Activated CD4-positive, alpha-beta memory T cell treated with anti-CD3 and anti-CD28 coated beads for 36 hours (primary cell): ENCODE measurements at regions not wholly inside any gene's neighbourhood (a gene's known extent, or its start where the extent isn't known, plus 50 kb on each side); places are given as distances from the start of the nearest gene placed in this dataset.

Experiments used
- CTCF ChIA-PET: fragments of 350-600 bp; sonication (Branson Sonifier 250); formaldehyde crosslinking; loops from one replicate; lab custom pipeline; 2021; ENCODE audit warnings: antibody characterized with exemption, inconsistent platforms; lab: Charles Lee
- POLR2A ChIA-PET: fragments of 350-600 bp; sonication (Branson Sonifier 250); formaldehyde crosslinking; loops from one replicate; lab custom pipeline; 2021; ENCODE audit warnings: antibody characterized with exemption; lab: Charles Lee
- DNase-seq: peaks from one replicate; pipeline ENCODE4 v3.0.0-alpha.2; 2020
- H3K27ac Mint-ChIP-seq: one replicate; pipeline ENCODE4 v1.8.0; 2021; ENCODE audit warnings: mixed read lengths
- H3K27me3 Mint-ChIP-seq: one replicate; pipeline ENCODE4 v1.8.0; 2021; ENCODE audit warnings: mixed read lengths
- H3K36me3 Mint-ChIP-seq: one replicate; pipeline ENCODE4 v1.8.0; 2021; ENCODE audit warnings: mixed read lengths
- H3K4me1 Mint-ChIP-seq: one replicate; pipeline ENCODE4 v1.8.0; 2021; ENCODE audit warnings: low read depth, mixed read lengths
- H3K4me3 Mint-ChIP-seq: one replicate; pipeline ENCODE4 v1.8.0; 2021; ENCODE audit warnings: mild to moderate bottlenecking, mixed read lengths
- H3K9me3 Mint-ChIP-seq: one replicate; pipeline ENCODE4 v1.8.0; 2021; ENCODE audit warnings: mixed read lengths
- intact Hi-C: fragments of 100-400 bp; cut with micrococcal nuclease; formaldehyde crosslinking; loops from one replicate; pipeline ENCODE4 v1.15.1; 2023

DNA sequence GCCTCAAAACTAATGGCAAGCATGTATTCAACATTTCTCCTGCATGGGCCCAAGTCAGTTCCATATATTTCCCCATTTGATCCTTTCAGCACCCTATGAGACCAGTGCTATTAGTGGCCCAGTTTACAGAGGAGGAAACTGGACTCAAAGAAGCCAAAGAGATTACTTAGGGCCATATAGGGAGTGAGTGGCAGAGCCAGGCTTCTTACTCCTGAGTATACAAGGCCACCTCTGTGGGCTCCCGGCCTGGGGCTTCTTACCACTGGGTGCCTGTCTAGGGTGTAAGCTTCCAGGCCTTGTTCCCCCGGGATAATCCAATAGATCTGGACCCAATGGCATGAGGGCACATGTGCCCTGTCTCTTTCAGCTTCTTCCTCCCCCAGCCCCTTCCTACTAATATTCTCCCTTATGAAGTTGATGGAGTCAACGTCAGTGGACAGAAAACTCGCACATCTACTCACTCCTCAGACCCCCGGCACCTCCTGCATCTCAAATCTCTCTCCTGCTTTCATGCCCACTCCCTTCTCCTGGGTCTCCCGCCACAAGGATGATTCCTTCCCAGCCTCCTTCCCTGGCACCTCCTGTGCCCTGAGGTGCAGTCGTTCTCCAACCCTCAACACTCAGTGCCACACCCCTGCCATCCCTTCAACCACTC is 222.6 kb downstream of the ANAPC1 start:
- Mint-ChIP-seq H3K4me1 (peaks cover 22% of the 10 kb centered on the region), H3K36me3 (no peaks in the 10 kb centered on the region), H3K27me3 (peaks cover 20% of the 10 kb centered on the region), H3K27ac (no peak overlapping the region), H3K4me3 (no peak overlapping the region), H3K9me3 (no peaks in the 10 kb centered on the region)
- ChIA-PET CTCF (no interaction called here), POLR2A (no interaction called here)
- intact Hi-C loops, result loop anchor here (5.0 kb wide), 1 partner anchor 34 kb away; no protein-coding TSS in a partner anchor
- DNase-seq, result no peak

DNA sequence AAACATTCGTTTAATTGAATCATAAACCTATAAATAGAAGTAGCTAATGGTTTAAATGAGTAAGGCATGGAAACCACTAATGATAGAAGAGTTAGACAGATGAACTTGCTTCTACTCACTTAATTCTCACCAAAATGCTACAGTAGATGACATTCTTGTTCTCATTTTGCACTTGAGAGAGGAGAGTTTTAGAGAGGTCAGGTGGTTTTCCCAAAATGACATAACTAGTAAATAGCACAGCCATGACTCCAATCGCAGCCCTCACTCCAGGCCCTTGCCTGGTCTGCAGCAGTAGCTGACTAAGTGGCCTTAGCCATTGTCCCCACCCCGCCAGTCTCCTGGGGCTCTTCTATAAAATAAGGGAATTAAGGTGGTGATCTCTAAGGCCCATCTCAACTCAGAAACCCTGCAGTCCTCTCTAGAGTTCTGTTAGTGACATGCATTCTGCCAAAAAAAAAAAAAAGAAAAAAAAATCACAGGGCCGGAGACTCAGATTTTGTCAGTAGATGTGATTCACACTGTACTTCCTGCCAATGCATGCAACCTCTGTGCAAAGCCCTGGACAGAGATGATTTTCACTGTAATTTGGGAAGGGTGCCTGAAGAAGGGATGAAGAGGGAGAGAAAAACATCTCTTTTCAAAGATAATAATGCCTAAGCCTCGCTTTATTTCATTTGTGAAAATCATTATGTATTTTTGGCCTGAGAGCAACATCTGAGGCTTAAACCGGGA is 221.8 kb downstream of the ANAPC1 start:
- Mint-ChIP-seq H3K4me3 (no peak overlapping the region), H3K36me3 (no peaks in the 10 kb centered on the region), H3K9me3 (no peaks in the 10 kb centered on the region), H3K4me1 (peaks cover 22% of the 10 kb centered on the region), H3K27ac (no peak overlapping the region), H3K27me3 (peaks cover 20% of the 10 kb centered on the region)
- POLR2A ChIA-PET, result interaction anchor here (1.2 kb wide), 1 partner anchor 44 kb away, joined by 3 read pairs; no protein-coding TSS in a partner anchor
- intact Hi-C loops, result loop anchor here (2.0 to 5.0 kb wide), 3 partner anchors 35 to 569 kb away; no protein-coding TSS in a partner anchor
- CTCF ChIA-PET, result interaction anchor here (1.0 to 1.3 kb wide), 2 partner anchors 10 to 30 kb away, joined by 3 to 4 read pairs; no protein-coding TSS in a partner anchor
- DNase-seq, result no peak

DNA sequence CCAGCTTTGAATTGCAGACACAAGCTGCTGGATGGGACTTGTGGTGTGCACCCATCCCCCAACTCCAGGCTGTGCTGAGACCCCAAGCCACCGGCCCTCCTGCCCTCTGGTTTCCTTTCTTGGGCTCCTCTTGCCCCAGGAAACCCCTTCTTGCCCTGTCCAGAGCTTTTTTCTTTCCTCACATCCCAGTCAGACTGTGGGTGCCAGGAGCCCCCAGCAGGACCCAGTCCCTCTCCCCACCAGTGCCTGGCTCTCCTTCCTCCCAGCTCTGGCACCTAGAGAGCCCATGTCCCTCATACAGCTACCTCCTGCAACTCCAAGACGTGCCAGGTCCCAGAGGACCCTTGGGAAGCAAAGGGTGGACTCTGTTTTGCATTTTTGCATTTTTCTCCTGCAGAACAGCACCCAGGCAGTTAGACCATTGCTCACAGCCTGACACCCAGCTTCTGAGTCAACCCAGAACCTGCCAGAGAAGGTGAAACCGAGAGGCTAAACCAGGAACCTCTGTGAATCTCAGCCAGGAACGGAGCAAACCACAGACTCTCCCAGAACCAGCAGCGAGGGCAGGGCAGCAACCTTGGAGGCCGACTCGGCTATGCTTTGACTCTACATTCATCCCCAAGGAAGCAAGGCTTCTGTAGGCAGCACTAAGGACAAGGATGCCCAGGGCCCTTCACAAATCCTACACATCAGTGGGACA is 221.1 kb downstream of the ANAPC1 start:
- no peaks in the 10 kb centered on the region for H3K36me3 Mint-ChIP-seq
- peaks cover 22% of the 10 kb centered on the region for H3K4me1 Mint-ChIP-seq
- peak; percentile 81 for DNase-seq
- H3K4me3 Mint-ChIP-seq, result no peak overlapping the region
- POLR2A ChIA-PET, result interaction anchor here (1.2 kb wide), 1 partner anchor 43 kb away, joined by 3 read pairs; no protein-coding TSS in a partner anchor
- H3K9me3 Mint-ChIP-seq, result no peaks in the 10 kb centered on the region
- CTCF ChIA-PET, result interaction anchor here (1.0 to 1.3 kb wide), 2 partner anchors 11 to 29 kb away, joined by 3 to 4 read pairs; no protein-coding TSS in a partner anchor
- H3K27ac Mint-ChIP-seq, result no peak overlapping the region
- intact Hi-C loops, result loop anchor here (2.0 to 5.0 kb wide), 3 partner anchors 36 to 570 kb away; no protein-coding TSS in a partner anchor
- H3K27me3 Mint-ChIP-seq, result peaks cover 20% of the 10 kb centered on the region

DNA sequence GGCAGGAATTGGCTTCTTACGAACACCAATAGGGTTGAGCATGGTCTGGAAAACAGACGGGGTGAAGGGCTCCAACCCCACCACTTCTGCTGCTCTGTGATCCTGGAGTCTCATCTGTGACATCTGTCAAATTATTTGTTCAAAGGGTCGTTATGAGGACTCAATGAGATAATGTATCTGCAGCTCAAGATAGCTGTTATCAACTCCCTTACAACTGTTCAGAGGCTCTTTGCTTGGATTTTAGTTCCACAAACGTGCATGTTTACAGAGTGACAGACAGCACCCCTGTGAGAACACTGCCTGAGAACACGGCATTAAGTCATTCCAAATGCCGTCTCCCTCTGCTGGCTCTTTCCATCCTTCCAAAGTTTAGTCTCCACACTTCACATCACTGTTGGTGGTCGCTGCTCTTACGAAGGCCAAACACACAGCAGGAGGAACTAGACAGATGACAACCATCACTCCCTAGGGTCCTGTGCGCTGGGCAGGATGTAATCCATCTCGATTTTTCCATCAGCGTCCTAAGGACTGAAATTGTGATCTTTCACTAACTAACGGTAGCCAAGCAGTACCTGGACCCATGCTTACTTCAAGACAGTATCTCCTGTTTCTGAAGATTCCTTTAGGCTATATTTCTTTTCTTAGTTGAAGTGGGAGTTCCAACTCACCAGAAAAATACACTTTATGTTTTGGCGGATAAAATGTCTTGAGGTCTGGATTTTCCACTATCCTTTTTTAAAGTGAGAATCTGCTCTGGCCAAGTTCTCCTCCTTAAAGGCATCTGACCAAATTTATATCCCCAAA is 220.3 kb downstream of the ANAPC1 start:
- CTCF ChIA-PET, result interaction anchor here (1.0 to 1.3 kb wide), 2 partner anchors 12 to 29 kb away, joined by 3 to 4 read pairs; no protein-coding TSS in a partner anchor
- POLR2A ChIA-PET, result no interaction called here
- Mint-ChIP-seq H3K27ac (no peak overlapping the region), H3K4me3 (no peak overlapping the region), H3K27me3 (peaks cover 22% of the 10 kb centered on the region), H3K36me3 (no peaks in the 10 kb centered on the region), H3K4me1 (peaks cover 22% of the 10 kb centered on the region), H3K9me3 (no peaks in the 10 kb centered on the region)
- intact Hi-C loops, result loop anchor here (2.0 to 5.0 kb wide), 3 partner anchors 35 to 571 kb away; no protein-coding TSS in a partner anchor
- no peak for DNase-seq

DNA sequence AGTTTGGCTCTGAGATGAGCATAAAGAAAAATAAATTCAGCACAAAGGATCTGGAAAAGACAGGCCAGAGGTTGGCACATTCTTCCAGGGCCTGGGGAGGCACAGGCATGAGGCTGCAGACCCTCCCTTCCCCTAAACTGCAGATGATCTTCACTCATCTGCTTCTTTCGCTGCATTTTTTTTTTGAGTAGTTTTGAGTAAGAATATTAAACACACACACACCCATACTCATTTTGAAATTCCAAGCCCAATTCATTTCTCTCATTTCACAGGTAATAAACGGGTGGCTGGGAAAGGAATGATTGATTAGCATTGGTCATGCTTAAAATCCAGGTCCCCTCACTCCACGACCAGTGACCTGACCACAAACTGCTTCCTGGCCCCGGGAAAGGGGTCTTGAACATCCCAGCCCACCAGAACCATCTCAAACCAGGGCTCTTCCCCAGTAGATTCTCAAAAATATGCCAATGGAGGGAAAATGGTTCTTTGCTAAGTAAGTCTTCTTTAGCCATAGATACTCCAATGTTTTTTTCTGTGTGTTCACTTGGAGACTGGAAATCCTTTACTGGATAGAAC is 219.6 kb downstream of the ANAPC1 start:
- intact Hi-C loops, result loop anchor here (5.0 kb wide), 1 partner anchor 37 kb away; no protein-coding TSS in a partner anchor
- POLR2A ChIA-PET, result no interaction called here
- H3K4me3 Mint-ChIP-seq, result no peak overlapping the region

DNA sequence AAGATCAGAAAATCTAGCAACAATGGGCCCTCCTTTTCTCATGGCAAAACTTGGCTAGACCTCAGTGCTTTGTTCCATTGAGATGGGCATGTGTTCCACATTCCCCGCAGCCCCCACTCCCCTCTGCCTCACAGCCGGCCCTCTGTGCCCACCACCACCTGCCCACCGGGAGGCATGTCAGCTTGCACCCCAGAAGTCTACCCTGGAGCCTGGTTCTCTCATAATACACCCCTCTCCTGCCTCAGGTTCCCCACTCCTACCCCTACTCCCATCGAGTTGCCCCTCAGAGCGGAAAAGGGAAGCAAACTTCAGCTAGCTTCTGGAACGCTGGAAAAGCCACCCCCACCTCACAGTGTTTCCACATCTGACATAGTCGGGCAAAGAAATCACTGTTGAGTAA is 219.0 kb downstream of the ANAPC1 start:
- DNase-seq, result no peak
- POLR2A ChIA-PET, result no interaction called here
- peaks cover 22% of the 10 kb centered on the region for H3K4me1 Mint-ChIP-seq
- no peak overlapping the region for H3K27ac Mint-ChIP-seq
- intact Hi-C loops, result no loop called here
- CTCF ChIA-PET, result no interaction called here
- H3K4me3 Mint-ChIP-seq, result no peak overlapping the region
- peaks cover 23% of the 10 kb centered on the region for H3K27me3 Mint-ChIP-seq
- no peaks in the 10 kb centered on the region for H3K36me3 Mint-ChIP-seq
- H3K9me3 Mint-ChIP-seq, result no peaks in the 10 kb centered on the region

More for the DNA sequence above, 219.6 kb downstream of the ANAPC1 start:
- H3K9me3 Mint-ChIP-seq, result no peaks in the 10 kb centered on the region
- H3K27ac Mint-ChIP-seq, result no peak overlapping the region
- no peaks in the 10 kb centered on the region for H3K36me3 Mint-ChIP-seq
- peaks cover 22% of the 10 kb centered on the region for H3K4me1 Mint-ChIP-seq
- CTCF ChIA-PET, result no interaction called here
- no peak for DNase-seq
- H3K27me3 Mint-ChIP-seq, result peaks cover 22% of the 10 kb centered on the region

DNA sequence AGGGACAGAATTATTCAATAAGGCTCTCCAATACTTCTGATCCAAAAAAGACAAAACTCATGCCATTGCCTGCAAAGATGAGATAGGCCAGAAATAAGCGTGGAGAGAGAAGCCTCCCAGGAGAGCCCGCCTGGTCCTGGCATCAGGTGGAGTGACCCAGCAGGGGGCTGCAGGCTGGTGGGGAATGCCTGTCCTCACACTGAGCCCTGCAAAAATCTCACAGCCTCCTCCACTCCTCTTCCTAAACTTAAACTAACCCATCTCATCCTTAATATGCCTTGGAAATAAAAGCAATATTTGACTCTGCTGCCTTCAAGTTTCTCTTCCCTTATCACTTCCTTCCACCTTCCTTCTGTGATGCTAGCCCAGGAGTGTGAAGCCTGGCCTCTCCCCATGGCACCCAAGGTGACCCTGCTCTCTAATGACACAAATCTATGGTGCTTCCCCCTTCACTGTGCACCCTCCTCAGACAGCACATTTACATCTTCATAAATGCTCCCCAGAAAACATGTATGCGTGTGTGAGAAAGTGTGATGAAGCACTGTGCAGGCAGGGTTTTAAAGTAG is 218.4 kb downstream of the ANAPC1 start:
- no peak overlapping the region for H3K4me3 Mint-ChIP-seq

DNA sequence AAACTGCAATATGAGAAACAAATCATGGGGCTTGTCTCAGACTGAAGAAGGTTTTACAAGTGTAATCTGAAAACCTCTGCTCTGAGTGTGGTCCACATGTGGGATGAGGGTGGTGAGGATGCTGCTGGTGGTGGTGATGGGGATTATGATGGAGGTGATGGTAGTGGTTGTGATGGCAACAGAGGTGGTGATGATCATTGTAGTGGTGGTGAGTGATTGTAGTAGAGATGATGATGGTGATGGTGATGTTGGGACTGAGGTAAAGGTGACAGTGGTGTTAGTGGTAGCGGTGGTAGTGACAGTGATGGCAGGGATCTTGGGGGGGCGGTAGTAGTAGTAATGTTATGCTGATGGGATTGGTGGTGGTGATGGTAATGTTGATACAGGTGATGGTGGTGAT is 217.8 kb downstream of the ANAPC1 start:
- CTCF ChIA-PET, result no interaction called here
- H3K36me3 Mint-ChIP-seq, result no peaks in the 10 kb centered on the region
- H3K4me1 Mint-ChIP-seq, result peaks cover 22% of the 10 kb centered on the region
- no peaks in the 10 kb centered on the region for H3K9me3 Mint-ChIP-seq
- H3K4me3 Mint-ChIP-seq, result no peak overlapping the region
- POLR2A ChIA-PET, result no interaction called here
- no peak overlapping the region for H3K27ac Mint-ChIP-seq
- H3K27me3 Mint-ChIP-seq, result peaks cover 17% of the 10 kb centered on the region
- intact Hi-C loops, result no loop called here
- DNase-seq, result peak; percentile 12

More for the DNA sequence above, 218.4 kb downstream of the ANAPC1 start:
- Mint-ChIP-seq H3K4me1 (peaks cover 22% of the 10 kb centered on the region), H3K27me3 (peaks cover 20% of the 10 kb centered on the region), H3K27ac (no peak overlapping the region), H3K9me3 (no peaks in the 10 kb centered on the region), H3K36me3 (no peaks in the 10 kb centered on the region)
- no peak for DNase-seq
- intact Hi-C loops, result no loop called here
- CTCF ChIA-PET, result no interaction called here
- POLR2A ChIA-PET, result no interaction called here

DNA sequence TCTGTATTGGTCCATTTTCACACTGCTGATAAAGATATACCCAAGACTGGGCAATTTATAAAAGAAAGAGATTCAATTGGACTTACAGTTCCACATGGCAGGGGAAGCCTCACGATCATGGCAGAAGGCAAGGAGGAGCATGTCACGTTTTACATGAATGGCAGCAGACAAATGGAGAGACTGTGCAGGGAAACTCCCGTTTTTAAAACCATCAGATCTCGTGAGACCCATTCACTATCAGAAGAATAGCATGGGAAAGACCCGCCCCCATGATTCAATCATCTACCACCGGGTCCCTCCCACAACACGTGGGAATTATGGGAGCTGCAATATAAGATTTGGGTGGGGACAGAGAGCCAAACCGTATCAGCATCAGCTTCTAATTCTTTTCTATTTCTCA is 217.0 kb downstream of the ANAPC1 start:
- H3K9me3 Mint-ChIP-seq, result no peaks in the 10 kb centered on the region
- POLR2A ChIA-PET, result no interaction called here
- no peak overlapping the region for H3K27ac Mint-ChIP-seq
- H3K36me3 Mint-ChIP-seq, result no peaks in the 10 kb centered on the region
- H3K4me3 Mint-ChIP-seq, result no peak overlapping the region
- CTCF ChIA-PET, result interaction anchor here (0.7 kb wide), 1 partner anchor 11 kb away, joined by 3 read pairs; no protein-coding TSS in a partner anchor
- H3K27me3 Mint-ChIP-seq, result peaks cover 15% of the 10 kb centered on the region
- intact Hi-C loops, result no loop called here
- H3K4me1 Mint-ChIP-seq, result peaks cover 18% of the 10 kb centered on the region
- no peak for DNase-seq

DNA sequence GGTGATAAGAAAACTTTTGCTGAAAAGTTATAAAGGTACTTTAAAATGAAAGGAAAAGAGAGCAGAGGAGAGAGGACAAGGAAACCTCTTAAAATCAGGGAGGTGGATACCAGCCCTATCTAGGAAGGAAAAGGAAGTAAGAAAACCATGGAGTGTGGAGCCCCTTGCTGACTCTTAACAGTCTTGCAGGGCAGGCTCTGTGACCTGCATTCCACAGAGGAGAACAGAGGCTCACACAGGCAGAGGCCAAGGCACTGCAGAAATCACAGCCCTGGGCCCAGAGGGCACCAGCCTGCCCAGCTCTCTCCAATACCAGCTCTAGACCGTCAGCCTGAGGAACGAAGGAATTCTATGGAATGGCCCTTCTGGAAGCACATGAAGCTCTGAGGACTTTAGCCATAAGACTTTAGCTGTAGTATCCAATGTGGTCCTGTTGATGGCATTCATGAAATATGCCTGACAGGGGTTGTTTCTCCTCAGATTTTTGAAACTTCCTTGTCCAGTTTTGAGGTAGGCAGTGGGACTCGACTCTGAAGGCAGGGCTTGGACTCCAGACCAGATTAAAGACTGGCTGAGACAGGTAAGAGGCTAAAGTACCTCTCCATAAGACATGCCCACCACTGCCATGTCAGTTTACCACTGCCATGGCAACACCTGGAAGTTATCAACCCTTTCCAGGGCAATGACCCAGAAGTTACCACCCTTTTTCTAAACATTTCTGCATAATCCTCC is 216.3 kb downstream of the ANAPC1 start:
- Mint-ChIP-seq H3K36me3 (no peaks in the 10 kb centered on the region), H3K27ac (no peak overlapping the region), H3K4me3 (no peak overlapping the region), H3K9me3 (no peaks in the 10 kb centered on the region), H3K4me1 (peaks cover 12% of the 10 kb centered on the region), H3K27me3 (peaks cover 15% of the 10 kb centered on the region)
- DNase-seq, result no peak
- intact Hi-C loops, result no loop called here
- ChIA-PET POLR2A (no interaction called here), CTCF (interaction anchor here (0.7 kb wide), 1 partner anchor 10 kb away, joined by 3 read pairs; no protein-coding TSS in a partner anchor)
